Cardiac fibroblast (primary cell): ENCODE measurements at regions not wholly inside any gene's neighbourhood (a gene's known extent, or its start where the extent isn't known, plus 50 kb on each side); places are given as distances from the start of the nearest gene placed in this dataset.

Experiments
- DNase-seq, 2 donors: peaks; one replicate each; pipeline versions ENCODE4 v3.0.0 to v3.0.0-alpha.2; 2010; ENCODE audit warnings: low read depth in 2 of 2
- H3K4me3 ChIP-seq, 2 donors: replicated peaks in 1 of 2; 1 replicate in 1 of 2; 2 replicates in 1 of 2; pipeline ENCODE4 v1.5.1; 2011; ENCODE audit warnings: low read depth in 2 of 2, low read length in 2 of 2, mild to moderate bottlenecking in 2 of 2, moderate library complexity in 1 of 2
- TF ChIP-seq, protein P1 (sequence below): IDR thresholded peaks from one replicate; pipeline ENCODE4 v1.5.1; 2011; ENCODE audit warnings: low read depth, mild to moderate bottlenecking, low read length, inconsistent platforms

GRCh38 chr18:27865431-27865830 is 311.5 kb downstream of the CDH2 start:
- DNase-seq = no peak
- no peak overlapping the region for H3K4me3 ChIP-seq
- TF ChIP-seq, protein P1, sequence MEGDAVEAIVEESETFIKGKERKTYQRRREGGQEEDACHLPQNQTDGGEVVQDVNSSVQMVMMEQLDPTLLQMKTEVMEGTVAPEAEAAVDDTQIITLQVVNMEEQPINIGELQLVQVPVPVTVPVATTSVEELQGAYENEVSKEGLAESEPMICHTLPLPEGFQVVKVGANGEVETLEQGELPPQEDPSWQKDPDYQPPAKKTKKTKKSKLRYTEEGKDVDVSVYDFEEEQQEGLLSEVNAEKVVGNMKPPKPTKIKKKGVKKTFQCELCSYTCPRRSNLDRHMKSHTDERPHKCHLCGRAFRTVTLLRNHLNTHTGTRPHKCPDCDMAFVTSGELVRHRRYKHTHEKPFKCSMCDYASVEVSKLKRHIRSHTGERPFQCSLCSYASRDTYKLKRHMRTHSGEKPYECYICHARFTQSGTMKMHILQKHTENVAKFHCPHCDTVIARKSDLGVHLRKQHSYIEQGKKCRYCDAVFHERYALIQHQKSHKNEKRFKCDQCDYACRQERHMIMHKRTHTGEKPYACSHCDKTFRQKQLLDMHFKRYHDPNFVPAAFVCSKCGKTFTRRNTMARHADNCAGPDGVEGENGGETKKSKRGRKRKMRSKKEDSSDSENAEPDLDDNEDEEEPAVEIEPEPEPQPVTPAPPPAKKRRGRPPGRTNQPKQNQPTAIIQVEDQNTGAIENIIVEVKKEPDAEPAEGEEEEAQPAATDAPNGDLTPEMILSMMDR = no peak

DNA sequence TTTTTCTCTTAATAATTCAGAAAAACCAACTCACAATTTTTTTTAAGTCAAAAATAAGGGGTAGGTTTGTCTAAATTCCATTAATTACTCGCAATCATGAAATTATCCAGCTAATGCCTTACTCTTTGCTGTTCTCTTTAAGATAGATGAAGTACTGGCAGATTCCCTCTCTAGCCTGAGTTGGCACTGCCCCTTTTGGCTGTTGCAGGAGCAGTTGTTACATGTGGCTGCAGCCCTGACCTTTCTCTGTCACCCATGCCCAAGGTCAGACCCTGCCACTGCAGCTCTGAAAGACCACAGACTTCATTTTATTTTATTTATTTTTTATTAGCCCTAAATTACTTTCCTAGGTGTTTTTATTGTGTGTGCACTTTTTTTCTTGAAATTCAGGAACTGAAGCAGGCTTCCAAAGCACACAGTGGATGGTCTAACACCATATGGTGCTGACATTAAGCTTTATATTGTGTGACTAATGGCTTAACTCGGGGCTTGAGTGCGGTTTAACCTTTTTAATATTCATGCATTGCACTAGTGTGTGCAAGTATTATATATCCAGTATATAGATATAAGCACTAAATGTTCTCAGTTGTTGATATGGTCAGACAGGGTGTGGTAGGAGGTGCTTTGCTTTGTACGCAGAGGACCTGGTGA is 313.0 kb downstream of the CDH2 start:
- TF ChIP-seq, protein P1 = no peak
- no peak overlapping the region for H3K4me3 ChIP-seq
- no peak for DNase-seq

GRCh38 chr18:27862041-27862682 is 314.8 kb downstream of the CDH2 start:
- no peak for DNase-seq
- no peak overlapping the region for H3K4me3 ChIP-seq
- TF ChIP-seq, protein P1 = no peak

DNA sequence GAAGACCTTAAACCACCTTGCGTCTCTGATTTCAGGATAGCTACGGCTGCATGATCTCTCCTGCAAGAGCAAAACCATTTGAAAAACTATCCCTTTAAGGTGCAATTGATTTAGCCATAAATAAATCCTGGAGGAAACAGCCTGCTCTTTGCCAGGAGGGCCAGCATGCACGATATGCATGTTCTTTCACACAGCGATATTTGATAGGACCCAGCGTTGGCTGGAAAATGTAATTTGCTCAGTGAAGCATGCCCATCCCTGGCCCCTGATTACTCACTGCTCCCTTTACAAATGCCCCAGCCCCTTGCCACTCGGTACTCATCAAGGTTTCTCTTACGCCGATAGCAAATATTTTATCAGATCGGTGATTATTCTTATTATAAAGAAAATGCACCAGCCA is 315.4 kb downstream of the CDH2 start:
- no peak overlapping the region for H3K4me3 ChIP-seq
- TF ChIP-seq, protein P1 = no peak
- no peak for DNase-seq

DNA sequence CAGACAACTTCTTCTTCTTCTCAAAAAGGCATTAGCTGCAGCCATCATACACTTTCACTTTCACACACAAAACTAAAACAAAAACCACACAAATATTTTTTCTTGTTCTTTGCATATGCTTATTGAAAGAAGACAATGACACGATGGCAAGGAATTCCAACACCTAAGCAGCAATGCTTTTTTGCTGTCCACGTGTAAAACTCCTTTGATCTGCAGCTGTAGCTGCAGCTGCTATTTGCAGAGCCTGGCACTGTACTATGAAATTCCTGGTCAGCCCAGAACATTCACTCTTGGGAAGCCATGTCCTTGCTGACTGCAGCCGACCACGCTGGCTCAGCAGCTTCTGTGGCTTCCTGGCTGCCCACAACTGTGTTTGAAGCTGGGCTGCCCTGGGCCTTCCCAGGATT is 316.2 kb downstream of the CDH2 start:
- peak; percentile 16 to 20 for DNase-seq
- TF ChIP-seq, protein P1 = no peak
- H3K4me3 ChIP-seq = no peak overlapping the region

DNA sequence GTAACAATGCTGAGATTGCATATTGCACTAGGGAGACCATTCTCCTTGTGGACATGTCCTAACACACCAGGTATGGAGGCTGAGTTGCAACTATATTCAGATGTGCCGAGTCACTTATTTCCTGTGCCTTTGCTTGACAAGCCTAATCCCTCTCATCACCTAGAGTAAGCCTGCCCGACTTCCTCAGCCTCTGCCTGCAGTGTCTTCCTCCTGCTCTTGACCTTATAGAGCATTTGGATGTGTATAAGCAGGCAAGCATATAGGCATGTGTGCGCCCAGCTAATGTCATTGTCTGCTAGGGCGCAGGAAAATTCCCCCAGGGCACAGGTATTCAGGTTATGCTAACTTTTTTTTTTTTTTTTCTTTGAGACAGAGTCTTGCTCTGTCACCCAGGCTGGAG is 316.9 kb downstream of the CDH2 start:
- no peak for DNase-seq
- TF ChIP-seq, protein P1 = no peak
- H3K4me3 ChIP-seq = no peak overlapping the region

DNA sequence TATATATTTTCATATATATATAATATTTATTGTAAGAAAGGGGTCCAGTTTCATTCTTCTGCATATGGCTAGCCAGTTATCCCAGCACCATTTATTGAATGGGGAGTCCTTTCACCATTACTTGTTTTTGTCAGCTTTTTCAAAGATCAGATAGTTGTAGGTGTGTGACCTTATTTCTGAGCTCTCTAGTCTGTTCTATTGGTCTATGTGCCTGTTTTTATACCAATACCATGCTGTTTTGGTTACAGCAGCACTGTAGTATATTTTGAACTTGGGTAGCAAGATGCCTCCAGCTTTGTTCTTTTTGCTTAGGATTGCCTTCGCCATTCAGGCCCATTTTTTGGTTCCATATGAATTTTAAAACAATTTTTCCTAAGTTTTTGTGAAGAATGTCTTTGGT is 320.1 kb downstream of the CDH2 start:
- DNase-seq = no peak
- H3K4me3 ChIP-seq = no peak overlapping the region
- TF ChIP-seq, protein P1 = no peak
